Nephron (organoid): ENCODE measurements at regions not wholly inside any gene's neighbourhood (a gene's known extent, or its start where the extent isn't known, plus 50 kb on each side); places are given as distances from the start of the nearest gene placed in this dataset.

Experiments used
- H3K27ac Mint-ChIP-seq, 3 experiments: 2 replicates each; pipeline ENCODE4 v1.8.0; 2020; ENCODE audit warnings: mixed read lengths in 3 of 3, mild to moderate bottlenecking in 2 of 3, moderate library complexity in 1 of 3
- H3K27me3 Mint-ChIP-seq: 2 replicates; pipeline ENCODE4 v1.8.0; 2021; ENCODE audit warnings: low read depth, mild to moderate bottlenecking, moderate library complexity, mixed read lengths
- H3K36me3 Mint-ChIP-seq: 2 replicates; pipeline ENCODE4 v1.8.0; 2020; ENCODE audit warnings: low read depth, mixed read lengths
- H3K4me1 Mint-ChIP-seq: 2 replicates; pipeline ENCODE4 v1.8.0; 2020; ENCODE audit warnings: mixed read lengths
- H3K4me3 Mint-ChIP-seq, 3 experiments: 2 replicates each; pipeline ENCODE4 v1.8.0; 2020; ENCODE audit warnings: mild to moderate bottlenecking in 3 of 3, mixed read lengths in 3 of 3, moderate library complexity in 2 of 3
- H3K9me3 Mint-ChIP-seq: 2 replicates; pipeline ENCODE4 v1.8.0; 2020; ENCODE audit warnings: mixed read lengths
- TF ChIP-seq, protein P1 (sequence below), 3 experiments: fragments of 200-600 bp; sonication (generic); IDR thresholded peaks; one replicate each; pipeline ENCODE4 v1.5.0; 2021; ENCODE audit warnings: antibody characterized with exemption in 3 of 3; ENCODE audit not compliant: unreplicated experiment in 3 of 3

DNA sequence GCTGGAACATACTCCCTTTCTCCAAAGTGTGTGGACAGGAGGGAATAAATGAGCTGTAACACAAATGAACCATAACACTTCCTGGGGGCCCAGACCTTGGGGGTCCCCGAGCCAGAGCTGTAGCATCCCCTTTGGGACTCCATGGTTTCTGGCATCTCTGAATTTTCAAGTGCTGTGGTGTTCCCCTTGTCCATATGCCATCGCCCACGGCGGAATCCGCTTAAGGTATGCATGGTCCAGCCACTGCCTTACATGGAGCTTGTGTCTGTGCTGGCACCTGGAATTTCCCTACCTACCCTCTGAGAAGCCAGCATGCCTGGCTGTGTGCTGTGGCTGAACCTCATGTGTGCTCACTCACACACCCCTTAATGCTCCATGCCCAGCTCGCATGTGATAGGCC, 943.6 kb downstream of the SLITRK1 start:
- H3K4me3 Mint-ChIP-seq = no peak overlapping the region
- no peaks in the 10 kb centered on the region for H3K36me3 Mint-ChIP-seq
- peaks cover 25% of the 10 kb centered on the region for H3K27me3 Mint-ChIP-seq
- TF ChIP-seq, protein P1, sequence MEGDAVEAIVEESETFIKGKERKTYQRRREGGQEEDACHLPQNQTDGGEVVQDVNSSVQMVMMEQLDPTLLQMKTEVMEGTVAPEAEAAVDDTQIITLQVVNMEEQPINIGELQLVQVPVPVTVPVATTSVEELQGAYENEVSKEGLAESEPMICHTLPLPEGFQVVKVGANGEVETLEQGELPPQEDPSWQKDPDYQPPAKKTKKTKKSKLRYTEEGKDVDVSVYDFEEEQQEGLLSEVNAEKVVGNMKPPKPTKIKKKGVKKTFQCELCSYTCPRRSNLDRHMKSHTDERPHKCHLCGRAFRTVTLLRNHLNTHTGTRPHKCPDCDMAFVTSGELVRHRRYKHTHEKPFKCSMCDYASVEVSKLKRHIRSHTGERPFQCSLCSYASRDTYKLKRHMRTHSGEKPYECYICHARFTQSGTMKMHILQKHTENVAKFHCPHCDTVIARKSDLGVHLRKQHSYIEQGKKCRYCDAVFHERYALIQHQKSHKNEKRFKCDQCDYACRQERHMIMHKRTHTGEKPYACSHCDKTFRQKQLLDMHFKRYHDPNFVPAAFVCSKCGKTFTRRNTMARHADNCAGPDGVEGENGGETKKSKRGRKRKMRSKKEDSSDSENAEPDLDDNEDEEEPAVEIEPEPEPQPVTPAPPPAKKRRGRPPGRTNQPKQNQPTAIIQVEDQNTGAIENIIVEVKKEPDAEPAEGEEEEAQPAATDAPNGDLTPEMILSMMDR (IDR thresholded peaks at IDR 0.05; ENCODE audit: unreplicated experiment in 3 of 3) = no peak
- H3K27ac Mint-ChIP-seq = no peak overlapping the region
- peaks cover 3% of the 10 kb centered on the region for H3K9me3 Mint-ChIP-seq
- H3K4me1 Mint-ChIP-seq = peaks cover 4% of the 10 kb centered on the region

GRCh38 chr13:82934000-82934399, 948.3 kb downstream of the SLITRK1 start:
- H3K9me3 Mint-ChIP-seq = peaks cover 6% of the 10 kb centered on the region
- H3K4me1 Mint-ChIP-seq = peaks cover 4% of the 10 kb centered on the region
- TF ChIP-seq, protein P1 (IDR thresholded peaks at IDR 0.05; ENCODE audit: unreplicated experiment in 3 of 3) = no peak

GRCh38 chr13:82925114-82925513, 957.2 kb downstream of the SLITRK1 start:
- Mint-ChIP-seq H3K27ac (no peak overlapping the region), H3K27me3 (peaks cover 28% of the 10 kb centered on the region), H3K4me1 (no peaks in the 10 kb centered on the region), H3K9me3 (no peaks in the 10 kb centered on the region), H3K4me3 (no peak overlapping the region), H3K36me3 (no peaks in the 10 kb centered on the region)
- TF ChIP-seq, protein P1 (IDR thresholded peaks at IDR 0.05; ENCODE audit: unreplicated experiment in 3 of 3) = no peak

More at GRCh38 chr13:82934000-82934399, 948.3 kb downstream of the SLITRK1 start:
- H3K4me3 Mint-ChIP-seq = no peak overlapping the region
- H3K36me3 Mint-ChIP-seq = no peaks in the 10 kb centered on the region
- H3K27ac Mint-ChIP-seq = no peak overlapping the region
- H3K27me3 Mint-ChIP-seq = peaks cover 30% of the 10 kb centered on the region

- H3K36me3 Mint-ChIP-seq = no peaks in the 10 kb centered on the region
- H3K4me3 Mint-ChIP-seq = no peak overlapping the region
- H3K9me3 Mint-ChIP-seq = no peaks in the 10 kb centered on the region
- TF ChIP-seq, protein P1 (IDR thresholded peaks at IDR 0.05; ENCODE audit: unreplicated experiment in 3 of 3) = no peak
- H3K4me1 Mint-ChIP-seq = no peaks in the 10 kb centered on the region
- H3K27ac Mint-ChIP-seq = no peak overlapping the region
- no peaks in the 10 kb centered on the region for H3K27me3 Mint-ChIP-seq
Measured at GRCh38 chr13:82917984-82918383, 964.3 kb downstream of the SLITRK1 start.

- no peaks in the 10 kb centered on the region for H3K9me3 Mint-ChIP-seq
- H3K27me3 Mint-ChIP-seq = no peaks in the 10 kb centered on the region
- H3K4me3 Mint-ChIP-seq = no peak overlapping the region
- no peaks in the 10 kb centered on the region for H3K4me1 Mint-ChIP-seq
- TF ChIP-seq, protein P1 (IDR thresholded peaks at IDR 0.05; ENCODE audit: unreplicated experiment in 3 of 3) = no peak
- H3K36me3 Mint-ChIP-seq = no peaks in the 10 kb centered on the region
- H3K27ac Mint-ChIP-seq = no peak overlapping the region
Measured at GRCh38 chr13:82912564-82912963, 969.7 kb downstream of the SLITRK1 start.

DNA sequence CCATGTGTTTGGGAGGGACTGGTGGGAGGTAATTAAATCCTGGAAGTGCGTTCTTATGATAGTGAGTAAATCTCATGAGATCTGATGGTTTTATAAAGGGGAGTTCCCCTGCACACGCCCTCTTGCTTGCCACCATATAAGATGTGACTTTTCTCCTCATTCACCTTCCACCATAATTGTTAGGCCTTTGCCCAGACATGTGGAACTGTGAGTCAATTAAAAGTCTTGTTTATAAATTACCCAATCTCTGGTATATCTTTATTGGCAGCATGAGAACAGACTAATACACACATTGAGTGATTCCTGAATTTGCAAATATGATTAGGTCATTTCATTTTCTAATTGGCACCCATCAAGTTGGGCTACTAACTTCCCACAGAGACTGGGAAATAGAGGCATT, 977.2 kb downstream of the SLITRK1 start:
- H3K27ac Mint-ChIP-seq = no peak overlapping the region
- TF ChIP-seq, protein P1 (IDR thresholded peaks at IDR 0.05; ENCODE audit: unreplicated experiment in 3 of 3) = no peak
- H3K4me1 Mint-ChIP-seq = no peaks in the 10 kb centered on the region
- no peak overlapping the region for H3K4me3 Mint-ChIP-seq
- H3K36me3 Mint-ChIP-seq = no peaks in the 10 kb centered on the region
- no peaks in the 10 kb centered on the region for H3K27me3 Mint-ChIP-seq
- no peaks in the 10 kb centered on the region for H3K9me3 Mint-ChIP-seq
